ENCODE measurements at regions not wholly inside any gene's neighbourhood (a gene's known extent, or its start where the extent isn't known, plus 50 kb on each side); places are given as distances from the start of the nearest gene placed in this dataset.

DNA sequence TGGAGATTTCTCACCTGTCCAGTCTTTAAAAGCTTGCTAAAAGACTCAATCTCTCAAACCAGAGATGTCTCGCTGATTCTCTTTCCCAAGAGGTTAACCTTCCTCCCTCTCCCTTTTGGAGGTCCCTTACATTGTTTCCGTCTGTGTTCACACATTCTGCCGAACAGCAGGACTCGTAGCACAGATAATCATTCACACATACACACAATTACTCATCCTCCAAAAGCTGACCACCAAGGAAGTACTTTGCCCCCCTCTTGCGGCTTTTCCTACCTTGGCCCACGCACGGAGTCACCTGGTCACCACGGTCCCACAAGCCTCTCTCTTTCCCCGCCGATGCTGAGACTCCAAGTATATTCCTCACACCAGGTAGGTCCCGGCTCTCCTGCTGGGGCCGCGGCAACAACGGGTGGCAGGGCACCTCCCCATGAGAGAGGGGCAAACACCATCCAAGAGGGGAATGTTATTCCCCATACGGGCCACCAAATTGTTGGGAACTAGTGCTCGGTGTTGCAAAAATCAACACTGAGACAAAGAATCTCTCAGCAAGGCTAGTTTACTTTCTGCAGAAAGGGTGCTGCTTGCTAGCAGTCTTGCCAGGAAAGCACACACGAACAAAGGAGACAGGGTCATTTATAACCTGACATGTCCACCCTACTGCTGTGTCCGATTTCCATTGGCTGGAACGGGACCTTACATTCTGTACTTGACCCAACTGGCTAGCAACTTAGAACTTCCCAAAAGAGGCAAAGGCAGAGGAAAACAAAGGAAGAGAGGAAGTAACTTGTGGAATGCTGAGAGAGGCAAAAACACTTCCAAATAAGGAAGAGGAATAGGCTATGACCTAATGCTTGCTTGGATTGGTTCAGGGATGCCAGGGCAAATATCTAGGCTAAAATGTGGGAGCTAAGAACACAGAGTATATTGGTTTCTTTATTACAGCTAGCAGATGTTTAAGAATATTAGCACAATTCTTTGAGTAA lies 102.1 kb upstream of the NECTIN3 start:
- WGBS, result 95% methylated on average over 19 of the region's 19 CpGs
- no peak overlapping the region for H3K9ac ChIP-seq (ENCODE audit: low read depth in 1 of 2, low read length in 2 of 2)
- no peaks in the 10 kb centered on the region for H3K4me1 ChIP-seq (ENCODE audit: control insufficient read depth in 4 of 4, insufficient read depth in 4 of 4, low read length in 3 of 4)
- no peaks in the 10 kb centered on the region for H3K27me3 ChIP-seq (ENCODE audit: control insufficient read depth in 4 of 4, insufficient read depth in 4 of 4, low read length in 3 of 4)
- TF ChIP-seq HNF4G (IDR thresholded peaks at IDR 0.05) (no peak), GABPA (IDR thresholded peaks at IDR 0.05 in 1 of 2, conservative IDR thresholded peaks at IDR 0.05 in 1 of 2) (no peak), REST (IDR thresholded peaks at IDR 0.05) (no peak), SP1 (IDR thresholded peaks at IDR 0.05) (no peak), TAF1 (conservative IDR thresholded peaks at IDR 0.05) (no peak), JUND (IDR thresholded peaks at IDR 0.05) (no peak), HNF4A (conservative IDR thresholded peaks at IDR 0.05) (no peak), FOXA1 (IDR thresholded peaks at IDR 0.05) (no peak), NR2F2 (IDR thresholded peaks at IDR 0.05) (no peak), RAD21 (IDR thresholded peaks at IDR 0.05) (no peak), EGR1 (IDR thresholded peaks at IDR 0.05; ENCODE audit: low read depth in 2 of 2) (no peak), CTCF (IDR thresholded peaks at IDR 0.05; ENCODE audit: low read depth, low read length, missing input control) (no peak), FOXA2 (IDR thresholded peaks at IDR 0.05) (no peak), YY1 (IDR thresholded peaks at IDR 0.05) (no peak), MAX (IDR thresholded peaks at IDR 0.05) (no peak), RXRA (IDR thresholded peaks at IDR 0.05) (no peak), ZBTB33 (IDR thresholded peaks at IDR 0.05) (no peak)
- TF ChIP-seq, protein P1, sequence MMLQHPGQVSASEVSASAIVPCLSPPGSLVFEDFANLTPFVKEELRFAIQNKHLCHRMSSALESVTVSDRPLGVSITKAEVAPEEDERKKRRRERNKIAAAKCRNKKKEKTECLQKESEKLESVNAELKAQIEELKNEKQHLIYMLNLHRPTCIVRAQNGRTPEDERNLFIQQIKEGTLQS (IDR thresholded peaks at IDR 0.05), result no peak
- H3K36me3 ChIP-seq (ENCODE audit: control insufficient read depth in 4 of 4, insufficient read depth in 3 of 4, low read depth in 1 of 4, low read length in 3 of 4), result no peaks in the 10 kb centered on the region
- peaks cover 0 to 2% (median 0%) of the 10 kb centered on the region in 4 donors for H3K9me3 ChIP-seq (ENCODE audit: control insufficient read depth in 4 of 4, low read length in 3 of 4)
- H3K4me3 ChIP-seq (ENCODE audit: low read depth in 1 of 3, low read length in 3 of 3), result peak overlapping the region in 1 of 3 donors; percentile 1
- no peak overlapping the region for H3K27ac ChIP-seq (ENCODE audit: low read depth in 1 of 2, low read length in 2 of 2)
- no peak for DNase-seq (ENCODE audit: low spot score)
